ENCODE measurements at regions not wholly inside any gene's neighbourhood (a gene's known extent, or its start where the extent isn't known, plus 50 kb on each side); places are given as distances from the start of the nearest gene placed in this dataset.
A peak's percentile ranks its signal among the peaks of the same experiment; 100 is the strongest.

- TF ChIP-seq ZNF462 (CRISPR knock-in tag; IDR thresholded peaks at IDR 0.05) (no peak), EZH2phosphoT487 (IDR thresholded peaks at IDR 0.05; ENCODE audit: unreplicated experiment) (no peak)
These were observed 55.3 kb upstream of the TMEM163 start (continued) for GRCh38 chr2:134773759-134774742.

GRCh38 chr2:134774786-134775641 lies 56.2 kb upstream of the TMEM163 start:
- H3K4me2 ChIP-seq = no peak overlapping the region
- H3K36me3 Mint-ChIP-seq (ENCODE audit: low read depth) = no peaks in the 10 kb centered on the region
- no peaks in the 10 kb centered on the region for H3K36me3 ChIP-seq (ENCODE audit: insufficient read depth)
- no peak for ATAC-seq
- H3K27me3 ChIP-seq (ENCODE audit: insufficient read depth) = no peaks in the 10 kb centered on the region
- H3K9me2 ChIP-seq (ENCODE audit: insufficient read depth) = peaks cover 11% of the 10 kb centered on the region
- H2AFZ ChIP-seq = peak overlapping the region; percentile 25; the same call in 1 of the 2 replicates
- H3K4me1 Mint-ChIP-seq = peaks cover 19% of the 10 kb centered on the region
- no peaks in the 10 kb centered on the region for H3K79me2 ChIP-seq (replicated peaks; ENCODE audit: insufficient read depth)
- no peaks in the 10 kb centered on the region for H4K20me1 ChIP-seq (replicated peaks; ENCODE audit: insufficient read depth)
- H3K4me3 Mint-ChIP-seq = no peak overlapping the region
- H3K27me3 Mint-ChIP-seq (ENCODE audit: insufficient read depth, low read depth, poor library complexity) = peaks cover 12% of the 10 kb centered on the region
- H3F3A ChIP-seq (replicated peaks; ENCODE audit: low read depth) = no peaks in the 10 kb centered on the region
- peaks cover 30% of the 10 kb centered on the region for H3K4me1 ChIP-seq (ENCODE audit: insufficient read depth)
- DNase-seq (ENCODE audit: low spot score) = no peak
- H3K9me3 Mint-ChIP-seq = no peaks in the 10 kb centered on the region
- H3K27ac Mint-ChIP-seq = no peak overlapping the region
- H3K4me3 ChIP-seq = no peak overlapping the region
- no peak overlapping the region for H3K27ac ChIP-seq (ENCODE audit: low read depth)
- TF ChIP-seq REST (IDR thresholded peaks at IDR 0.05; ENCODE audit: unreplicated experiment) = no peak
- no peak for TF ChIP-seq CTCF (conservative IDR thresholded peaks at IDR 0.05; ENCODE audit: low read depth in 2 of 2)
- no peak for TF ChIP-seq STAT1 (IDR thresholded peaks at IDR 0.05; ENCODE audit: unreplicated experiment)
- TF ChIP-seq ZNF331 (CRISPR knock-in tag; IDR thresholded peaks at IDR 0.05; ENCODE audit: low read depth) = no peak
- no peak for TF ChIP-seq ETS1 (IDR thresholded peaks at IDR 0.05)
